Sigmoid colon (tissue), 3 donors: ENCODE measurements at regions not wholly inside any gene's neighbourhood (a gene's known extent, or its start where the extent isn't known, plus 50 kb on each side); places are given as distances from the start of the nearest gene placed in this dataset.

Experiments
- CTCF ChIP-seq, 4 experiments: fragments of 450-650 bp in 3 of 4; fragments of 200-600 bp in 1 of 4; IDR thresholded peaks; one replicate each; pipeline ENCODE4 v1.5.1; 2016 to 2019; ENCODE audit warnings: antibody characterized with exemption in 4 of 4, mild to moderate bottlenecking in 3 of 4, moderate library complexity in 2 of 4
- POLR2A ChIP-seq, 2 donors: fragments of 450-650 bp; IDR thresholded peaks; one replicate each; pipeline ENCODE4 v1.6.1; 2016; ENCODE audit warnings: antibody characterized with exemption in 2 of 2, mild to moderate bottlenecking in 2 of 2, moderate library complexity in 2 of 2

- TF ChIP-seq CTCF (IDR thresholded peaks at IDR 0.05) (no peak), POLR2A (IDR thresholded peaks at IDR 0.05) (no peak)
Measured at GRCh38 chr9:101904845-101905244, 166.4 kb upstream of the GRIN3A start.
